ENCODE measurements at regions not wholly inside any gene's neighbourhood (a gene's known extent, or its start where the extent isn't known, plus 50 kb on each side); places are given as distances from the start of the nearest gene placed in this dataset.

GRCh38 chr16:5971106-5971505 lies 873.5 kb upstream of the EEF2KMT start:
- no peak for DNase-seq (ENCODE audit: extremely low spot score in 2 of 2)
- no peaks in the 10 kb centered on the region for H3K4me1 ChIP-seq
- TF ChIP-seq POLR2A (IDR thresholded peaks at IDR 0.05) = no peak
- no peak for TF ChIP-seq POLR2AphosphoS5 (IDR thresholded peaks at IDR 0.05; ENCODE audit: insufficient read depth in 1 of 2, low read depth in 1 of 2)
- no peak for TF ChIP-seq CTCF (IDR thresholded peaks at IDR 0.05)

DNA sequence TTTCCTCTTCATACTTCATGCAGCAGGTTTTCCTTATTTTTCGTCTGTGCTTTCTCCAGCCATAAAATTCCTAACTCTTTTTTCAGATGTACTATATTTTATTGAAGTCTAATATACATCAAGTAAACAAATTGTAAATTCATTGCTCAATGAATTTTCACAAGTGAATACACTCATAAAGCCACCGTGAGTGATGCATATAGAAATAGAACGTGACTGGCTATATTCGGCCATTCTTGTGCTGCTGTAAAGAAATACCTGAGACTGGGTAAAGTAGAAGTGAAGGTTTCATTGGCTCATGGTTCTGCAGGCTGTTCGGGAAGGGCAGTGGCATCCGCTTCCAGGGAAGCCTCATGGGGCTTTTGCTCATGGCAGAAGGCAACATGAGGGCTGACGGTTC lies 868.4 kb upstream of the EEF2KMT start:
- H3K27me3 ChIP-seq = no peaks in the 10 kb centered on the region
- no peak overlapping the region for H3K4me3 ChIP-seq
- no peak overlapping the region for H3K27ac ChIP-seq
- TF ChIP-seq POLR2A (IDR thresholded peaks at IDR 0.05) (no peak), POLR2AphosphoS5 (IDR thresholded peaks at IDR 0.05; ENCODE audit: insufficient read depth in 1 of 2, low read depth in 1 of 2) (no peak), CTCF (IDR thresholded peaks at IDR 0.05) (no peak)
- H3K9me3 ChIP-seq = no peaks in the 10 kb centered on the region
- no peaks in the 10 kb centered on the region for H3K4me1 ChIP-seq
- DNase-seq (ENCODE audit: extremely low spot score in 2 of 2) = no peak
- intact Hi-C loops (cut with DNase I) = no loop called here
- no peaks in the 10 kb centered on the region for H3K36me3 ChIP-seq

More at GRCh38 chr16:5971106-5971505, 873.5 kb upstream of the EEF2KMT start:
- H3K27ac ChIP-seq = no peak overlapping the region
- no peaks in the 10 kb centered on the region for H3K9me3 ChIP-seq
- H3K27me3 ChIP-seq = no peaks in the 10 kb centered on the region
- intact Hi-C loops (cut with DNase I) = no loop called here
- H3K4me3 ChIP-seq = no peak overlapping the region
- no peaks in the 10 kb centered on the region for H3K36me3 ChIP-seq

GRCh38 chr16:5965321-5965720 lies 867.7 kb upstream of the EEF2KMT start:
- intact Hi-C loops (cut with DNase I) = no loop called here
- no peak overlapping the region for H3K4me3 ChIP-seq
- H3K27me3 ChIP-seq = no peaks in the 10 kb centered on the region
- no peak for DNase-seq (ENCODE audit: extremely low spot score in 2 of 2)
- H3K27ac ChIP-seq = no peak overlapping the region
- no peaks in the 10 kb centered on the region for H3K36me3 ChIP-seq
- H3K9me3 ChIP-seq = no peaks in the 10 kb centered on the region
- no peaks in the 10 kb centered on the region for H3K4me1 ChIP-seq
- no peak for TF ChIP-seq POLR2AphosphoS5 (IDR thresholded peaks at IDR 0.05; ENCODE audit: insufficient read depth in 1 of 2, low read depth in 1 of 2)
- no peak for TF ChIP-seq CTCF (IDR thresholded peaks at IDR 0.05)
- no peak for TF ChIP-seq POLR2A (IDR thresholded peaks at IDR 0.05)

DNA sequence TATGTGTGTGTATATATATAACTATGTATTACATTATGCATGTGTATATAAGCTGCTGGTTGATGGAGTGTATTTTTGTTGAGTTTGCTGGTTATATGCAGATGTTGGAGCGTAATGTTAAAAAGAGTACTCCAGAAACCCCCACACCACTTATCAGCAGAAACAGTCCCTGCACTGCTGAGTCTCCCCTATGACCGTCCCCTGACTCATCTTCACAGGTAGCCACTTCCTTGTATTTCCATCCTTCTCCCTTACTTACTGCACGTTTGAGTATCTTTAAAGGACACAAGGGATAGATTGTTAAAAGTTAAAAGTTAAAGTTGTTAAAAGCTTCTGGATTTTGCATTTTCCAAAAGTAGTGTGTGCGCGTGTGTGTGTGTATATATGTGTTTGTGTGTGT lies 853.9 kb upstream of the EEF2KMT start:
- Histone ChIP-seq H3K27me3 (no peaks in the 10 kb centered on the region), H3K27ac (no peak overlapping the region), H3K9me3 (no peaks in the 10 kb centered on the region), H3K36me3 (no peaks in the 10 kb centered on the region), H3K4me1 (no peaks in the 10 kb centered on the region), H3K4me3 (no peak overlapping the region)
- intact Hi-C loops (cut with DNase I) = no loop called here
- DNase-seq (ENCODE audit: extremely low spot score in 2 of 2) = no peak
- TF ChIP-seq POLR2AphosphoS5 (IDR thresholded peaks at IDR 0.05; ENCODE audit: insufficient read depth in 1 of 2, low read depth in 1 of 2) (no peak), POLR2A (IDR thresholded peaks at IDR 0.05) (no peak)

DNA sequence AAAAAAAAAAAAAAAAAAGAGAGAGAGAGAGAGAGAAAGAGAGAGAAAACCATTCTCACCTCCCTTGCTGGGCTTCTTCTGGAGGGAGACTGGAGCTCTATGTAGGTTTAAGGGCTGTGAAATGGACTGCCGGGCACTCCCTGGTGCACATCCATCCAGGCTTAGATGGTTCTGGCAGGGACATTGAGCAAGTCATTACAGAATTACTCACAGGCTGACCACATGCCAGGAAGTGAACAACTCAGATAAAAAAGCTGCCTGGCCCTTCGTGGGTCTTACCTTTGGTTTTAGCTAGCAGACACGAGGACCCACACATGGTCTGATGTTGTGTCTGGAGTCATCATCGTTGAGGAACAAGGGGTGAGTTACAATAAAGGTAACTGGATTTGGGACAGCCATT lies 847.4 kb upstream of the EEF2KMT start:
- no peak overlapping the region for H3K27ac ChIP-seq
- H3K9me3 ChIP-seq = no peaks in the 10 kb centered on the region
- H3K4me3 ChIP-seq = no peak overlapping the region
- no peaks in the 10 kb centered on the region for H3K4me1 ChIP-seq
- TF ChIP-seq POLR2AphosphoS5 (IDR thresholded peaks at IDR 0.05; ENCODE audit: insufficient read depth in 1 of 2, low read depth in 1 of 2) = no peak
- intact Hi-C loops (cut with DNase I) = no loop called here
- no peak for DNase-seq (ENCODE audit: extremely low spot score in 2 of 2)
- H3K27me3 ChIP-seq = no peaks in the 10 kb centered on the region
- H3K36me3 ChIP-seq = no peaks in the 10 kb centered on the region

GRCh38 chr16:5938607-5939006 lies 841.0 kb upstream of the EEF2KMT start:
- no peaks in the 10 kb centered on the region for H3K9me3 ChIP-seq
- H3K4me3 ChIP-seq = no peak overlapping the region
- no peaks in the 10 kb centered on the region for H3K4me1 ChIP-seq
- H3K36me3 ChIP-seq = no peaks in the 10 kb centered on the region
- no peak for DNase-seq (ENCODE audit: extremely low spot score in 2 of 2)
- TF ChIP-seq POLR2A (IDR thresholded peaks at IDR 0.05) = no peak
- TF ChIP-seq CTCF (IDR thresholded peaks at IDR 0.05) = no peak
- no peak for TF ChIP-seq POLR2AphosphoS5 (IDR thresholded peaks at IDR 0.05; ENCODE audit: insufficient read depth in 1 of 2, low read depth in 1 of 2)
- H3K27me3 ChIP-seq = no peaks in the 10 kb centered on the region
- intact Hi-C loops (cut with DNase I) = no loop called here
- H3K27ac ChIP-seq = no peak overlapping the region

Measured in vagina (tissue), 2 donors.